IMR-90 (cell line): ENCODE measurements at regions not wholly inside any gene's neighbourhood (a gene's known extent, or its start where the extent isn't known, plus 50 kb on each side); places are given as distances from the start of the nearest gene placed in this dataset.

Experiments
- ATAC-seq: fragments of 200-7000 bp; cut with Tn5 transposase; 2 replicates; pipeline ENCODE4 v1.9.1; 2020; ENCODE audit warnings: low read depth, mild to moderate bottlenecking, moderate library complexity
- BruUV-seq: library from RNA; stranded (reverse); fragments of 400-500 nt; replicated peaks from 2 replicates; lab custom pipeline; 2021; lab: Mats Ljungman, UMichigan
- CTCF ChIA-PET: fragments of 300-600 bp; formaldehyde crosslinking; extraction: SDS; loops from one replicate; lab custom pipeline; 2021; ENCODE audit warnings: antibody characterized with exemption; lab: Yijun Ruan, JAX
- POLR2A ChIA-PET: fragments of 300-600 bp; sonication (Branson Sonifier 250); formaldehyde crosslinking; loops from one replicate; lab custom pipeline; 2022; ENCODE audit warnings: antibody characterized with exemption; ENCODE audit not compliant: unreplicated experiment; lab: Charles Lee
- DNase-seq: peaks from one replicate; pipeline ENCODE4 v3.0.0; 2013
- H2AFZ ChIP-seq: replicated peaks from 2 replicates; pipeline ENCODE3; 2013; ENCODE audit warnings: low read length, mild to moderate bottlenecking; ENCODE audit not compliant: poor library complexity
- H2AK5ac ChIP-seq: 2 replicates; pipeline ENCODE4 v1.6.1; 2013; ENCODE audit warnings: low read depth, low read length, inconsistent platforms
- H2AK9ac ChIP-seq: replicated peaks from 2 replicates; pipeline ENCODE3; 2013; ENCODE audit warnings: mild to moderate bottlenecking, low read depth, low read length, moderate library complexity; ENCODE audit not compliant: poor library complexity
- H2BK120ac ChIP-seq: 2 replicates; pipeline ENCODE4 v1.6.1; 2013; ENCODE audit warnings: low read depth, low read length, inconsistent platforms
- H2BK15ac ChIP-seq: 3 replicates; pipeline ENCODE4 v1.6.1; 2013; ENCODE audit warnings: low read depth, low read length, inconsistent platforms
- H2BK20ac ChIP-seq: 2 replicates; pipeline ENCODE4 v1.6.1; 2013; ENCODE audit warnings: low read depth, mild to moderate bottlenecking, inconsistent platforms, low read length, moderate library complexity
- H2BK5ac ChIP-seq: 2 replicates; pipeline ENCODE4 v1.6.1; 2013; ENCODE audit warnings: mild to moderate bottlenecking, low read depth, low read length, inconsistent platforms; ENCODE audit not compliant: poor library complexity, severe bottlenecking
- H3K14ac ChIP-seq: replicated peaks from 2 replicates; pipeline ENCODE4 v1.6.1; 2013; ENCODE audit warnings: low read depth, low read length, inconsistent platforms
- H3K18ac ChIP-seq: 2 replicates; pipeline ENCODE4 v1.6.1; 2013; ENCODE audit warnings: low read depth, low read length, control low read depth
- H3K23ac ChIP-seq: 2 replicates; pipeline ENCODE4 v1.6.1; 2013; ENCODE audit warnings: low read depth, low read length, inconsistent platforms
- H3K27ac ChIP-seq: 2 replicates; pipeline ENCODE4 v1.5.1; 2013; ENCODE audit warnings: mild to moderate bottlenecking, control low read depth, low read length; ENCODE audit not compliant: insufficient read depth
- H3K27me3 ChIP-seq: 2 replicates; pipeline ENCODE4 v1.6.1; 2013; ENCODE audit warnings: low read length; ENCODE audit not compliant: control insufficient read depth, insufficient read depth
- H3K36me3 ChIP-seq: 2 replicates; pipeline ENCODE4 v1.6.1; 2013; ENCODE audit warnings: low read length, mixed read lengths; ENCODE audit not compliant: control insufficient read depth, insufficient read depth
- H3K4ac ChIP-seq: 2 replicates; pipeline ENCODE4 v1.6.1; 2013; ENCODE audit warnings: low read depth, low read length, inconsistent platforms
- H3K4me1 ChIP-seq: 2 replicates; pipeline ENCODE4 v1.6.1; 2013; ENCODE audit warnings: low read length, mixed read lengths; ENCODE audit not compliant: control insufficient read depth, insufficient read depth
- H3K4me2 ChIP-seq: 2 replicates; pipeline ENCODE4 v1.6.1; 2013; ENCODE audit warnings: low read depth, mild to moderate bottlenecking, control low read depth, low read length, moderate library complexity
- H3K4me3 ChIP-seq: 2 replicates; pipeline ENCODE4 v1.5.1; 2013; ENCODE audit warnings: low read depth, mild to moderate bottlenecking, control low read depth, low read length, moderate library complexity; ENCODE audit not compliant: insufficient read depth
- H3K56ac ChIP-seq: 2 replicates; pipeline ENCODE4 v1.6.1; 2013; ENCODE audit warnings: low read length, inconsistent platforms; ENCODE audit not compliant: insufficient read depth; ENCODE audit errors: extremely low read depth
- H3K79me1 ChIP-seq, 2 experiments: 2 replicates each; pipeline ENCODE4 v1.6.1; 2013; ENCODE audit warnings: low read length in 2 of 2, inconsistent platforms in 1 of 2, low read depth in 1 of 2
- H3K9ac ChIP-seq: 2 replicates; pipeline ENCODE4 v1.6.1; 2013; ENCODE audit warnings: low read depth, low read length, control low read depth
- H3K9me1 ChIP-seq: 2 replicates; pipeline ENCODE4 v1.6.1; 2013; ENCODE audit warnings: low read length, inconsistent platforms; ENCODE audit not compliant: insufficient read depth
- H3K9me3 ChIP-seq: 2 replicates; pipeline ENCODE4 v1.6.1; 2013; ENCODE audit warnings: low read length; ENCODE audit not compliant: control insufficient read depth, insufficient read depth
- H4K20me1 ChIP-seq: 2 replicates; pipeline ENCODE4 v1.6.1; 2013; ENCODE audit warnings: low read length, inconsistent platforms; ENCODE audit not compliant: insufficient read depth
- H4K5ac ChIP-seq: 2 replicates; pipeline ENCODE4 v1.6.1; 2013; ENCODE audit warnings: mild to moderate bottlenecking, low read depth, low read length, control low read depth
- H4K8ac ChIP-seq, 2 experiments: 2 replicates each; pipeline ENCODE4 v1.6.1; 2013; ENCODE audit warnings: low read depth in 2 of 2, low read length in 2 of 2, control low read depth in 1 of 2, inconsistent platforms in 1 of 2
- H4K91ac ChIP-seq: 2 replicates; pipeline ENCODE4 v1.6.1; 2013; ENCODE audit warnings: low read depth, low read length, inconsistent platforms; ENCODE audit not compliant: insufficient read depth
- BHLHE40 ChIP-seq: fragments of 150-350 bp; IDR thresholded peaks from 2 replicates; pipeline ENCODE4 v1.6.1; 2016; ENCODE audit warnings: mild to moderate bottlenecking, low read depth, low read length
- CEBPB ChIP-seq: IDR thresholded peaks from 2 replicates; pipeline ENCODE4 v1.6.1; 2012; ENCODE audit warnings: low read depth, low read length, improper control_type of control experiment
- CTCF ChIP-seq: conservative IDR thresholded peaks from 2 replicates; pipeline ENCODE4 v1.5.1; 2012; ENCODE audit warnings: mild to moderate bottlenecking, low read depth, low read length, improper control_type of control experiment
- ELK1 ChIP-seq: fragments of 150-350 bp; IDR thresholded peaks from 2 replicates; pipeline ENCODE4 v1.6.1; 2016; ENCODE audit warnings: low read depth, mild to moderate bottlenecking, low read length, moderate library complexity, borderline replicate concordance
- FOS ChIP-seq: fragments of 150-350 bp; IDR thresholded peaks from 2 replicates; pipeline ENCODE4 v1.6.1; 2016; ENCODE audit warnings: low read depth, low read length
- MAFK ChIP-seq: IDR thresholded peaks from 2 replicates; pipeline ENCODE4 v1.6.1; 2012; ENCODE audit warnings: low read depth, low read length, improper control_type of control experiment
- MAZ ChIP-seq: IDR thresholded peaks from 2 replicates; pipeline ENCODE4 v1.6.1; 2012; ENCODE audit warnings: low read depth, mild to moderate bottlenecking, low read length, improper control_type of control experiment, moderate library complexity, borderline replicate concordance
- MXI1 ChIP-seq: IDR thresholded peaks from 2 replicates; pipeline ENCODE4 v1.6.1; 2012; ENCODE audit warnings: low read depth, mild to moderate bottlenecking, low read length, moderate library complexity, borderline replicate concordance
- NFE2L2 ChIP-seq: fragments of 150-350 bp; IDR thresholded peaks from 2 replicates; pipeline ENCODE4 v1.6.1; 2016; ENCODE audit warnings: low read depth, mild to moderate bottlenecking, low read length
- POLR2A ChIP-seq: IDR thresholded peaks from 2 replicates; pipeline ENCODE4 v1.6.1; 2012; ENCODE audit warnings: mild to moderate bottlenecking, low read depth, low read length
- RAD21 ChIP-seq: IDR thresholded peaks from 2 replicates; pipeline ENCODE4 v1.6.1; 2012; ENCODE audit warnings: low read length, improper control_type of control experiment
- RCOR1 ChIP-seq: IDR thresholded peaks from 2 replicates; pipeline ENCODE4 v1.6.1; 2012; ENCODE audit warnings: mild to moderate bottlenecking, low read length, improper control_type of control experiment; ENCODE audit not compliant: insufficient replicate concordance
- RFX5 ChIP-seq: IDR thresholded peaks from 2 replicates; pipeline ENCODE4 v1.8.0; 2012; ENCODE audit warnings: low read depth, mild to moderate bottlenecking, low read length, moderate library complexity
- SMC3 ChIP-seq: fragments of 150-350 bp; IDR thresholded peaks from 2 replicates; pipeline ENCODE4 v1.6.1; 2016; ENCODE audit warnings: low read depth, mild to moderate bottlenecking, antibody characterized with exemption, low read length, moderate library complexity
- USF2 ChIP-seq: fragments of 150-350 bp; IDR thresholded peaks from 2 replicates; pipeline ENCODE4 v1.6.1; 2017; ENCODE audit warnings: mild to moderate bottlenecking, antibody characterized with exemption, low read length, low read depth
- WGBS, 2 experiments: methylation state at CpG; one replicate each; pipeline versions ENCODE4 v1.1.5 to v1.1.7; 2013; ENCODE audit warnings: missing lambda C conversion rate in 2 of 2; ENCODE audit not compliant: insufficient read length in 1 of 2; ENCODE audit errors: extremely low coverage in 2 of 2; 5-methylcytosine and 5-hydroxymethylcytosine counted together
- dilution Hi-C: fragments of 300-500 bp; cut with HindIII; formaldehyde crosslinking; loops from one replicate; pipeline ENCODE4 v1.14.3; 2018; ENCODE audit warnings: low sequenced_read_pairs; ENCODE audit not compliant: unreplicated experiment
- in situ Hi-C: fragments of 300-500 bp; cut with MboI; formaldehyde crosslinking; loops from 3 replicates; pipeline ENCODE4 v1.14.3; 2019; ENCODE audit warnings: low sequenced_read_pairs, inconsistent platforms, mixed read lengths
- intact Hi-C: fragments of 100-400 bp; cut with micrococcal nuclease; formaldehyde crosslinking; loops from 2 replicates; pipeline ENCODE4 v1.10.0; 2022

GRCh38 chr1:59017501-59018231 is 233.8 kb upstream of the JUN start:
- in situ Hi-C loops (no loop called here), dilution Hi-C loops (no loop called here), intact Hi-C loops (loop anchor here (10.0 kb wide), 1 partner anchor 127 kb away; no protein-coding TSS in a partner anchor)
- H4K20me1 ChIP-seq = no peaks in the 10 kb centered on the region
- H2AFZ ChIP-seq = no peak overlapping the region
- H2AK5ac ChIP-seq = peak overlapping the region; percentile 51
- H3K9ac ChIP-seq = no peak overlapping the region
- H3K4me2 ChIP-seq = no peak overlapping the region
- H3K4me3 ChIP-seq = no peak overlapping the region
- no peaks in the 10 kb centered on the region for H3K27me3 ChIP-seq
- H4K5ac ChIP-seq = no peak overlapping the region
- H3K4ac ChIP-seq = peak overlapping the region; percentile 81
- H3K9me3 ChIP-seq = no peaks in the 10 kb centered on the region; the same call in 1 of the 2 replicates
- DNase-seq (peak; percentile 36), ATAC-seq (no peak)
- peak overlapping the region in 1 of 2 experiments; percentile 47; a peak in 1 of 4 replicates for H4K8ac ChIP-seq
- peak overlapping the region; percentile 37; the same call in 1 of the 2 replicates for H4K91ac ChIP-seq
- no peak overlapping the region for H3K56ac ChIP-seq
- H2BK5ac ChIP-seq = no peak overlapping the region
- WGBS, 2 experiments = 100% methylated on average over 2 of the region's 8 CpGs; no CpG with 5 or more reads in 1 of the 2 experiments
- H2BK20ac ChIP-seq = peak overlapping the region; percentile 27; the same call in 1 of the 2 replicates
- no TSS peak for BruUV-seq
- POLR2A ChIA-PET = no interaction called here
- H3K79me1 ChIP-seq = peaks cover 0 to 9% of the 10 kb centered on the region in 2 experiments; a peak in 1 of 4 replicates
- peak overlapping the region; percentile 22; the same call in 1 of the 2 replicates for H3K23ac ChIP-seq
- CTCF ChIA-PET = no interaction called here
- no peaks in the 10 kb centered on the region for H3K36me3 ChIP-seq
- H3K4me1 ChIP-seq = peaks cover 28% of the 10 kb centered on the region
- H3K14ac ChIP-seq = no peak overlapping the region
- H2BK120ac ChIP-seq = peak overlapping the region; percentile 76; the same call in 1 of the 2 replicates
- no peak overlapping the region for H3K27ac ChIP-seq
- peaks cover 28% of the 10 kb centered on the region for H3K9me1 ChIP-seq
- H3K18ac ChIP-seq = peak overlapping the region; percentile 8; the same call in 1 of the 2 replicates
- peak overlapping the region; percentile 57; the same call in 2 of the 3 replicates for H2BK15ac ChIP-seq
- peak overlapping the region; percentile 25 for H2AK9ac ChIP-seq
- TF ChIP-seq FOS (no peak), CTCF (no peak), SMC3 (no peak), RCOR1 (no peak), RFX5 (no peak), POLR2A (no peak), NFE2L2 (no peak), ELK1 (no peak), MXI1 (no peak), MAFK (no peak), USF2 (no peak), BHLHE40 (no peak), CEBPB (no peak), RAD21 (no peak), MAZ (no peak)
